ENCODE measurements at regions not wholly inside any gene's neighbourhood (a gene's known extent, or its start where the extent isn't known, plus 50 kb on each side); places are given as distances from the start of the nearest gene placed in this dataset.

DNA sequence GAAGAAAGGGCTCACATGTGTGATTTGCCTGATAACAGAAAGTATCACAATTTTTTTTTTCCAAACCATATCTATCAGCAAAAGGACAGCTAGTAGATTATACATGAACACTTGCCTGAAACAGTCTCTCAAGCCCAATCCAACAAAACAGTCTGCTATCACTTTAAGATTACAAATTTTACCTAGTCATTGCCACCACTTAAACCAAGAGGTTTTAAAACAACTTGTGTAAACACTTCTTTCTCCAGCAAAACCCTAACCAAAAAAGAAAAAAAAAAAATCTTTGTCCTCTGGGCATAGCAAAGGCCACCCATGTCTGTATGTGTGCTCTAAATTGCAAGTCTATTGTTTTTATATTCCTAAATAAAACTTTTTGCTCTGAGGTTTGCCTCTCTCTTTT, 1568.4 kb downstream of the GRIK2 start:
- TF ChIP-seq ETV5 (CRISPR knock-in tag; IDR thresholded peaks at IDR 0.05; ENCODE audit: low read depth) (no peak), CTCF (IDR thresholded peaks at IDR 0.05 in 2 of 3, conservative IDR thresholded peaks at IDR 0.05 in 1 of 3; ENCODE audit: insufficient read depth in 2 of 3, low read depth in 1 of 3, low read length in 3 of 3) (no peak), ZNF444 (CRISPR knock-in tag; IDR thresholded peaks at IDR 0.05) (no peak), PTTG1 (tag; IDR thresholded peaks at IDR 0.05; ENCODE audit: low read depth) (no peak), TFAM (CRISPR knock-in tag; conservative IDR thresholded peaks at IDR 0.05) (no peak), MAFF (IDR thresholded peaks at IDR 0.05; ENCODE audit: low read length) (no peak), ZNF589 (CRISPR knock-in tag; IDR thresholded peaks at IDR 0.05; ENCODE audit: low read depth) (no peak)
